GM10248 (cell line): ENCODE measurements at regions not wholly inside any gene's neighbourhood (a gene's known extent, or its start where the extent isn't known, plus 50 kb on each side); places are given as distances from the start of the nearest gene placed in this dataset.

Experiments
- CTCF ChIA-PET: fragments of 300-600 bp; sonication (Branson Sonifier 250); formaldehyde crosslinking; extraction: SDS; loops from one replicate; lab custom pipeline; 2021; ENCODE audit warnings: antibody characterized with exemption; lab: Yijun Ruan, JAX
- POLR2A ChIA-PET: fragments of 350-650 bp; sonication (Branson Sonifier 250); formaldehyde crosslinking; extraction: SDS; loops from one replicate; lab custom pipeline; 2020; ENCODE audit warnings: antibody characterized with exemption; lab: Yijun Ruan, JAX
- DNase-seq: peaks from one replicate; pipeline ENCODE4 v3.0.0; 2012; ENCODE audit errors: extremely low spot score
- TF ChIP-seq, protein P1 (sequence below): IDR thresholded peaks from 2 replicates; pipeline ENCODE4 v1.5.1; 2012; ENCODE audit warnings: mild to moderate bottlenecking, low read depth; ENCODE audit errors: extremely low read depth, missing control alignments, control extremely low read depth

DNA sequence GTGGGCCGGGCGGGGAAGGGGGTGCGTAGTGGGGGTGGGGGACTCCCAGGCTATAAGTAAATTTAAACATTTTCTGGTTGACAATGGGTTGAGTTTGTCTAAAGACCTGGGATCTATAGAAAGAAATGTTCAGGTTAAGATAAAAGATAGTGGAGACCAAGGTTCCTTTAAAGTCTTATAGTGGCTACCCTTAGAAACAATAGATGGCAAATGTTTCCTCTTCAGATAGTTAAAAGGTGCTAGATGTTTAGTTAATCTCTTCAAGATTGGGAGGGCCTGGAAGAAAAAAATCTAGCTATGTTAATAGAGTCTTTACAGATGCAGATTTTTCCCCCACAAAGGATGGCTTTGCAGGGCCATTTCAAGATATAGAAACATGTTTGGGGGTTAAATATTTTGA is 446.4 kb upstream of the FKBP1C start:
- TF ChIP-seq, protein P1, sequence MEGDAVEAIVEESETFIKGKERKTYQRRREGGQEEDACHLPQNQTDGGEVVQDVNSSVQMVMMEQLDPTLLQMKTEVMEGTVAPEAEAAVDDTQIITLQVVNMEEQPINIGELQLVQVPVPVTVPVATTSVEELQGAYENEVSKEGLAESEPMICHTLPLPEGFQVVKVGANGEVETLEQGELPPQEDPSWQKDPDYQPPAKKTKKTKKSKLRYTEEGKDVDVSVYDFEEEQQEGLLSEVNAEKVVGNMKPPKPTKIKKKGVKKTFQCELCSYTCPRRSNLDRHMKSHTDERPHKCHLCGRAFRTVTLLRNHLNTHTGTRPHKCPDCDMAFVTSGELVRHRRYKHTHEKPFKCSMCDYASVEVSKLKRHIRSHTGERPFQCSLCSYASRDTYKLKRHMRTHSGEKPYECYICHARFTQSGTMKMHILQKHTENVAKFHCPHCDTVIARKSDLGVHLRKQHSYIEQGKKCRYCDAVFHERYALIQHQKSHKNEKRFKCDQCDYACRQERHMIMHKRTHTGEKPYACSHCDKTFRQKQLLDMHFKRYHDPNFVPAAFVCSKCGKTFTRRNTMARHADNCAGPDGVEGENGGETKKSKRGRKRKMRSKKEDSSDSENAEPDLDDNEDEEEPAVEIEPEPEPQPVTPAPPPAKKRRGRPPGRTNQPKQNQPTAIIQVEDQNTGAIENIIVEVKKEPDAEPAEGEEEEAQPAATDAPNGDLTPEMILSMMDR: no peak
- CTCF ChIA-PET: interaction anchor here (0.9 to 1.3 kb wide), 2 partner anchors 10 to 12 kb away, joined by 4 read pairs; no protein-coding TSS in a partner anchor
- POLR2A ChIA-PET: no interaction called here
- DNase-seq: no peak

DNA sequence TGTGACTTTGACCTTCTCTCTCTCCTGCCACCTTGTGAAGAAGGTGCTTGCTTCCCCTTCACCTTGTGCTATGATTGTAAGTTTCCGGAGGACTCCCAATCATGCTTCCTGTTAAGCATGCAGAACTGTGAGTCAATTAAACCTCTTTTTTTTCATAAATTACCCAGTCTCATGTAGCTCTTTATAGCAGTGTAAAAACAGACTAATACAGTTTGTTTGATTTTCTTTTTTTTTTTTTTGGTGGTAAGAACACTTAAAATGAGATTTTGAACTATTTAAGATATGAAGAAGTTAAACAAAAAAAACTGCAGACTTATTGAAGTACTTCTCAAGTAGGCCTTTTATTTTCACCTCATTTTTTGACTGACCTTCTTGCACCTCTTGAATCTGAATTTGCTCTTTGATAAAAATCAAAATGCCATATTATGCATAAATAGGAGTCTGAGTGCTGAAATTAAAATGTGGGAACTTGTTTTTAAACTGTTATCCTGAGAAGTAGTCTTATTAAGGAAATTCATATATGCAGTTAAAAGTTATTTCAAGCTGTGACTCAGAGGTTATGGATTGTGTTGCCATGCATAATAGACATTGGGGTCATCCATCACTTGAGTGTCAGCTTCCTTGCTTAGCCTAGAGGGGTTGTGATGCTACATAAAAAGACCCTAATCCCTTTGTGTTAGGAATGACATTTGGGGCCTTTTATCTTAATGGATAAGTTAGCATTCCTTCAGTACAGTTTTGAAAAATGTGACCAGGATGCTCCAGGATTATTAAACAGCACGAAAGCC is 447.9 kb upstream of the FKBP1C start:
- no peak for DNase-seq
- ChIA-PET CTCF (no interaction called here), POLR2A (no interaction called here)
- TF ChIP-seq, protein P1: no peak

DNA sequence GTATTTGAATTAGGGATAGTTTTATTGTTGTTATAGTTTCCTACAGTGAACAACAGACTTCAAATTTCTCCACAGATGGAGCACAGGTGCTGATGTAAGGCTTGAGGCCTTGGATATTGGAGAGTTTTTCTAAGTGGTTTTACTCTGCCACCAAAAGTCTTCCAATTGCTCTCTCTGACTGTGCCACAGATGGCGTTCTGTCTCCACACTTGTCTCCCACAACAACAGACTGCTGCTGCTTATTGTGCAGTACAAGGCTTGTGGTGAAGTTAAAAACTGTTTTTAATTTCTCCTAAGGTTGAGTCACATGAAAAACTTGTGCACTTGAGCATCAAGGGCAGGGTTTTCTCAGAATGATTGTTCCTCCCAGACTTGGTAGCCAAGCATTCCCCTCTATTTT is 460.9 kb upstream of the KHDRBS2 start:
- POLR2A ChIA-PET: no interaction called here
- CTCF ChIA-PET: no interaction called here
- DNase-seq: no peak
- TF ChIP-seq, protein P1: no peak

DNA sequence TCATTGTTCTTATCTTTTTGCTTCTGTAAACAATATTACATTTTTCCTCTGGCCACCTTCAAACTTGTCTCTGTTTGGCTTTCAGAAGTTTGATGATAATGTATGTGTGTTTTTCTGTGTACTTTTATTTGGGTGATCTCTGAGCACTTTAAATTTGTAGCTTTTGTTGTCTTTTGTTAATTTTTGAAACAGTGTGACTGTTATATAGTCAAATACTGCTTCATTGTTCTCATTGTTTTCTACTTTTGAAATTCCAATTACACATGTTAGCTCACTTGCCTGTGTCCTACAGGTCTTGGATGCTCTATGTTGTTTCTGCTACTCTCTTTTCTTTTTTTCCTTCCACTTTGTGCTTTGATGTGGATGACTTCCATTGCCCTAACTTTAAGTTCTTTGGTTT is 460.1 kb upstream of the KHDRBS2 start:
- ChIA-PET POLR2A (no interaction called here), CTCF (no interaction called here)

DNA sequence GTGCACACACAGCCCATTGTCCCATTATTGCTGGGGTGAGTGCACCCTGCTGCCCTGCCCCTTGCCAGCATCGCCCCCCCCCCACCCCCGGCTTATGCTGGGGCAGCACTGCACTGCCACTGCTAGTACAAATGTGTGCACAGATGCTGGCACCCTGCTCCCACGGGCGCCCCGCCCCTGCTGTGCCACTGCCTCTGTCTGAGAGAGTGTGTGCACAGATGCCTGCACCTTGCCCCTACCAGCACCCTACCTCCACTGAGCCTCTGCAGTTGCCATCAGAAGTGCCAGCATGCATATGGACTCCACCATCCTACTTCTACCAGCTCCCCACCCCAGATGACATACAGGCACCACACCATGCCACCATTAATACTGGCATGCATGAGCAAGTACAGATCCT is 454.6 kb upstream of the KHDRBS2 start:
- TF ChIP-seq, protein P1: no peak
- no peak for DNase-seq
- ChIA-PET POLR2A (no interaction called here), CTCF (interaction anchor here (1.5 kb wide), 1 partner anchor 10 kb away, joined by 4 read pairs; no protein-coding TSS in a partner anchor)

More for the DNA sequence above, 460.1 kb upstream of the KHDRBS2 start:
- DNase-seq: no peak
- TF ChIP-seq, protein P1: no peak

DNA sequence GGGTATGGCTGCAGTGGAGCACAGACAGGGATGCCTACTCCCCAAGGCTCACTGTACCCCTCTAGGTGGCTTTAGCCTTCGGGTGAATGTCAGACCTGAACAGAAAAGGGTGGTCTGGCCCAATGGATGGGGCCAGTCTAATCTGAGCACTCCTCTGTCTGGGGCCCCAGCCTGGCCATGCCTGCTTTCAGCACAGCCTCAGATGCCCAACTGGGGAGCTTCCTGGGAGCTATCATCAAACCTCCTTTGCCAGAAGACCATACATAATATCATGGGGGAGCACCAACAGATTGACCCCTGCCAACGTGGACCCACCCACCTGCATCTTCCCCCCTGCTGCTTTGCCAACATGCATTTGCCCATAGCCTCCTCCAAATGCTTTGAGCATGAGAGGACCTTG is 454.1 kb upstream of the KHDRBS2 start:
- TF ChIP-seq, protein P1: no peak

More for the DNA sequence above, 454.1 kb upstream of the KHDRBS2 start:
- CTCF ChIA-PET: interaction anchor here (1.5 kb wide), 1 partner anchor 10 kb away, joined by 4 read pairs; no protein-coding TSS in a partner anchor
- POLR2A ChIA-PET: no interaction called here
- DNase-seq: no peak
